PFSK-1 (cell line): ENCODE measurements at regions not wholly inside any gene's neighbourhood (a gene's known extent, or its start where the extent isn't known, plus 50 kb on each side); places are given as distances from the start of the nearest gene placed in this dataset.

Experiments used
- FOXP2 ChIP-seq: optimal IDR thresholded peaks from 2 replicates; pipeline ENCODE3; 2011; ENCODE audit warnings: borderline replicate concordance, control low read depth, inconsistent platforms; ENCODE audit not compliant: insufficient read depth; ENCODE audit errors: extremely low read length, extremely low read depth
- POLR2AphosphoS5 ChIP-seq: IDR thresholded peaks from 2 replicates; pipeline ENCODE4 v1.6.1; 2012; ENCODE audit warnings: low read depth, mild to moderate bottlenecking, control low read depth, low read length, moderate library complexity
- SIN3A ChIP-seq: IDR thresholded peaks from 2 replicates; pipeline ENCODE4 v1.6.1; 2012; ENCODE audit warnings: mild to moderate bottlenecking, low read length, moderate library complexity, borderline replicate concordance; ENCODE audit not compliant: insufficient read depth
- TAF1 ChIP-seq: IDR thresholded peaks from 2 replicates; pipeline ENCODE4 v1.6.1; 2012; ENCODE audit warnings: low read length, control low read depth, borderline replicate concordance; ENCODE audit not compliant: insufficient read depth
- TF ChIP-seq, protein P1 (sequence below), 2 experiments: IDR thresholded peaks; 2 replicates each; pipeline versions ENCODE4 v1.6.1 to v1.8.0; 2011 to 2012; ENCODE audit warnings: low read depth in 2 of 2, low read length in 2 of 2, control low read depth in 1 of 2, inconsistent platforms in 1 of 2, mild to moderate bottlenecking in 1 of 2, moderate library complexity in 1 of 2; ENCODE audit not compliant: insufficient read depth in 1 of 2

- no peak for TF ChIP-seq FOXP2
- TF ChIP-seq TAF1: no peak
- TF ChIP-seq, protein P1, sequence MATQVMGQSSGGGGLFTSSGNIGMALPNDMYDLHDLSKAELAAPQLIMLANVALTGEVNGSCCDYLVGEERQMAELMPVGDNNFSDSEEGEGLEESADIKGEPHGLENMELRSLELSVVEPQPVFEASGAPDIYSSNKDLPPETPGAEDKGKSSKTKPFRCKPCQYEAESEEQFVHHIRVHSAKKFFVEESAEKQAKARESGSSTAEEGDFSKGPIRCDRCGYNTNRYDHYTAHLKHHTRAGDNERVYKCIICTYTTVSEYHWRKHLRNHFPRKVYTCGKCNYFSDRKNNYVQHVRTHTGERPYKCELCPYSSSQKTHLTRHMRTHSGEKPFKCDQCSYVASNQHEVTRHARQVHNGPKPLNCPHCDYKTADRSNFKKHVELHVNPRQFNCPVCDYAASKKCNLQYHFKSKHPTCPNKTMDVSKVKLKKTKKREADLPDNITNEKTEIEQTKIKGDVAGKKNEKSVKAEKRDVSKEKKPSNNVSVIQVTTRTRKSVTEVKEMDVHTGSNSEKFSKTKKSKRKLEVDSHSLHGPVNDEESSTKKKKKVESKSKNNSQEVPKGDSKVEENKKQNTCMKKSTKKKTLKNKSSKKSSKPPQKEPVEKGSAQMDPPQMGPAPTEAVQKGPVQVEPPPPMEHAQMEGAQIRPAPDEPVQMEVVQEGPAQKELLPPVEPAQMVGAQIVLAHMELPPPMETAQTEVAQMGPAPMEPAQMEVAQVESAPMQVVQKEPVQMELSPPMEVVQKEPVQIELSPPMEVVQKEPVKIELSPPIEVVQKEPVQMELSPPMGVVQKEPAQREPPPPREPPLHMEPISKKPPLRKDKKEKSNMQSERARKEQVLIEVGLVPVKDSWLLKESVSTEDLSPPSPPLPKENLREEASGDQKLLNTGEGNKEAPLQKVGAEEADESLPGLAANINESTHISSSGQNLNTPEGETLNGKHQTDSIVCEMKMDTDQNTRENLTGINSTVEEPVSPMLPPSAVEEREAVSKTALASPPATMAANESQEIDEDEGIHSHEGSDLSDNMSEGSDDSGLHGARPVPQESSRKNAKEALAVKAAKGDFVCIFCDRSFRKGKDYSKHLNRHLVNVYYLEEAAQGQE (IDR thresholded peaks at IDR 0.05; ENCODE audit: insufficient read depth in 1 of 2, low read depth in 2 of 2, low read length in 2 of 2): no peak
- TF ChIP-seq POLR2AphosphoS5: no peak
- no peak for TF ChIP-seq SIN3A
Observed at GRCh38 chr1:114209971-114210370, 56.3 kb upstream of the SYT6 start.

DNA sequence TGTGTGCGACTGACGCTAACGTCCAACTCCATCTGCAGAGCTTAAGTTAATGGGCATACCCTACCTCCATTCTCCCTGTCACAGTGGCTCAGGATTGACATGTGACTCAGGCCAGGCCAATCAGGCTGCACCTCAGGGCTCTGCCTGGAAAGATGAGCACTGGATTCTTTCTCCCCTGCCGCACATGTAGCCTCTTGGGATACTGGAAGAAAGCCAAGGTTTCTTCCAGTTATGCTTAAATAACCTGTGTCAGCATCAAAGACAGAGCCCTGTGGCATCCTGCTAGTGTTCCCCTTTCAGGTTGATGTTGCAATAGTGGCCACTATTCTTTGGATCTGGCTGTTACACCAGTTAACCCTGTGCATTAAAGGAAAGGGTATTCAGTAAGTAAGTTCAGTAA lies 55.0 kb upstream of the SYT6 start:
- TF ChIP-seq, protein P1 (IDR thresholded peaks at IDR 0.05; ENCODE audit: insufficient read depth in 1 of 2, low read depth in 2 of 2, low read length in 2 of 2): no peak
- TF ChIP-seq POLR2AphosphoS5 (no peak), FOXP2 (no peak), TAF1 (no peak), SIN3A (no peak)

GRCh38 chr1:114208106-114208505 lies 54.4 kb upstream of the SYT6 start:
- no peak for TF ChIP-seq POLR2AphosphoS5
- no peak for TF ChIP-seq SIN3A
- TF ChIP-seq FOXP2: no peak
- TF ChIP-seq, protein P1 (IDR thresholded peaks at IDR 0.05; ENCODE audit: insufficient read depth in 1 of 2, low read depth in 2 of 2, low read length in 2 of 2): no peak
- TF ChIP-seq TAF1: no peak

DNA sequence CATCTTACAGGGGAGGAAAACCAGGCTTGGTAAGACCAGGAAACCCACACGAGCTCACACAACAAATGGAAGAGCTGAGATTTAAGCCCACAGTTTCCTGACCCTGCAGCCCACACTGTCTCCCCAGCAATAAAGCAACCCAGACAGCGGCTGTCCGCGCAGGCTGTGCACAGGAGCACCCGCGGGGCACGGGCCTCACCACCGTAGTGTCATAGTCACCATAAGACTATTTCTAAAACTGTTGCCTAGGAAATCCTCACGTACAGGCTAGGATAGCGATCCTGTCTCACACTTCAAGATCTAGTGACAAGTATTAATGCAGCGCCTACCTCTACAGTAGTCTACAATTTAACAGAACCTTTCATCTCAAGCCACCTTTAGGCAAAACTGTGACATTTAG lies 54.0 kb upstream of the SYT6 start:
- TF ChIP-seq POLR2AphosphoS5 (no peak), SIN3A (no peak), FOXP2 (no peak), TAF1 (no peak)
- TF ChIP-seq, protein P1 (IDR thresholded peaks at IDR 0.05; ENCODE audit: insufficient read depth in 1 of 2, low read depth in 2 of 2, low read length in 2 of 2): no peak

DNA sequence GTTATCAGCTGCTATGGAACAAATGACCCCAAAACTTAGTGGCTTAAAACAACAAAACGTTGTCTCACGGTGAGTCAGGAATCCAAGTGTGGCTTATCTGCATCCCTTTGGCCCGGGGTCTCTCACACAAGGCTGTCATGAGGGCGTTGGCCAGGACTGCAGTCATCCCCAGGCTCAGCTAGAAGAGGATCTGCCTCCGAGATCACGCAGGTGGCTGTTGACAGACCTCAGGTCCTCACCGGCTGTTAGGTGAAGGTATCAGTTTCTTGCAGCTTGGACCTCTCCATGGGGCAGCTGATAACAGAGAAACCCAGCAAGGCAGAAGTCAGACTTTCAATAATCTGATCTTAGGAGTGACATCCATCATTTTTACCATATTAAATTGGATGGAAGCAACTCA lies 52.7 kb upstream of the SYT6 start:
- no peak for TF ChIP-seq TAF1
- TF ChIP-seq SIN3A: no peak
- TF ChIP-seq FOXP2: no peak
- TF ChIP-seq POLR2AphosphoS5: no peak

GRCh38 chr1:114203595-114204128 lies 50.0 kb upstream of the SYT6 start:
- TF ChIP-seq TAF1: no peak
